HG02970 (cell line): ENCODE measurements at regions not wholly inside any gene's neighbourhood (a gene's known extent, or its start where the extent isn't known, plus 50 kb on each side); places are given as distances from the start of the nearest gene placed in this dataset.

Source experiments
- ATAC-seq: cut with Tn5 transposase; IDR thresholded peaks from one replicate; pipeline ENCODE4 v1.9.1; 2021; ENCODE audit warnings: mild to moderate bottlenecking, moderate library complexity, moderate number of reproducible peaks; ENCODE audit not compliant: unreplicated experiment, low FRiP score

GRCh38 chr9:79021084-79021483 lies 550.7 kb upstream of the TLE4 start:
- no peak for ATAC-seq

- no peak for ATAC-seq
These were observed 548.6 kb upstream of the TLE4 start for GRCh38 chr9:79023134-79023580.

GRCh38 chr9:79026316-79026715 lies 545.4 kb upstream of the TLE4 start:
- ATAC-seq, result no peak

GRCh38 chr9:79028101-79028500 lies 543.7 kb upstream of the TLE4 start:
- ATAC-seq, result no peak

- ATAC-seq, result no peak
These were observed 537.2 kb upstream of the TLE4 start for GRCh38 chr9:79034583-79034982.

- no peak for ATAC-seq
These were observed 534.4 kb upstream of the TLE4 start for GRCh38 chr9:79037338-79037737.

- no peak for ATAC-seq
These were observed 531.1 kb upstream of the TLE4 start for GRCh38 chr9:79040671-79041070.

GRCh38 chr9:79041266-79041665 lies 530.5 kb upstream of the TLE4 start:
- ATAC-seq, result no peak

GRCh38 chr9:79043916-79044315 lies 527.8 kb upstream of the TLE4 start:
- no peak for ATAC-seq

GRCh38 chr9:79046401-79046800 lies 525.4 kb upstream of the TLE4 start:
- no peak for ATAC-seq

- ATAC-seq, result no peak
These were observed 522.4 kb upstream of the TLE4 start for GRCh38 chr9:79049371-79049770.

- ATAC-seq, result no peak
These were observed 518.2 kb upstream of the TLE4 start for GRCh38 chr9:79053598-79053997.

GRCh38 chr9:79054500-79054899 lies 517.3 kb upstream of the TLE4 start:
- no peak for ATAC-seq

- ATAC-seq, result no peak
These were observed 515.7 kb upstream of the TLE4 start for GRCh38 chr9:79056041-79056440.

- ATAC-seq, result no peak
These were observed 514.2 kb upstream of the TLE4 start for GRCh38 chr9:79057576-79057975.

GRCh38 chr9:79060766-79061165 lies 511.0 kb upstream of the TLE4 start:
- no peak for ATAC-seq

GRCh38 chr9:79061752-79062616 lies 509.8 kb upstream of the TLE4 start:
- ATAC-seq, result no peak

- no peak for ATAC-seq
These were observed 498.6 kb upstream of the TLE4 start for GRCh38 chr9:79073201-79073600.

GRCh38 chr9:79080536-79080935 lies 491.2 kb upstream of the TLE4 start:
- ATAC-seq, result no peak

- ATAC-seq, result no peak
These were observed 488.1 kb upstream of the TLE4 start for GRCh38 chr9:79083621-79084020.

- no peak for ATAC-seq
These were observed 484.6 kb upstream of the TLE4 start for GRCh38 chr9:79087133-79087532.

GRCh38 chr9:79089054-79089560 lies 482.7 kb upstream of the TLE4 start:
- ATAC-seq, result no peak
